Activated naive CD4-positive, alpha-beta T cell treated with anti-CD3 and anti-CD28 coated beads, Interleukin-2, amount 10 ng/mL, durations not matched to agents 7 days and 5 days (primary cell): ENCODE measurements at regions not wholly inside any gene's neighbourhood (a gene's known extent, or its start where the extent isn't known, plus 50 kb on each side); places are given as distances from the start of the nearest gene placed in this dataset.

ENCODE experiments used
- CTCF ChIA-PET: fragments of 350-600 bp; sonication (Branson Sonifier 250); formaldehyde crosslinking; loops from one replicate; lab custom pipeline; 2021; ENCODE audit warnings: antibody characterized with exemption; lab: Charles Lee
- DNase-seq: peaks from one replicate; pipeline ENCODE4 v3.0.0-alpha.2; 2020
- H3K27ac Mint-ChIP-seq: one replicate; pipeline ENCODE4 v1.8.0; 2021; ENCODE audit warnings: mild to moderate bottlenecking, moderate library complexity, mixed read lengths
- H3K27me3 Mint-ChIP-seq: one replicate; pipeline ENCODE4 v1.8.0; 2021; ENCODE audit warnings: mild to moderate bottlenecking, mixed read lengths
- H3K36me3 Mint-ChIP-seq: one replicate; pipeline ENCODE4 v1.8.0; 2021; ENCODE audit warnings: mixed read lengths
- H3K4me1 Mint-ChIP-seq: one replicate; pipeline ENCODE4 v1.8.0; 2021; ENCODE audit warnings: mixed read lengths
- H3K4me3 Mint-ChIP-seq: one replicate; pipeline ENCODE4 v1.8.0; 2021; ENCODE audit warnings: mild to moderate bottlenecking, moderate library complexity, mixed read lengths
- H3K9me3 Mint-ChIP-seq: one replicate; pipeline ENCODE4 v1.8.0; 2021; ENCODE audit warnings: mixed read lengths

GRCh38 chr11:70757241-70757640 is 358.9 kb downstream of the CTTN start:
- Mint-ChIP-seq H3K9me3 (peaks cover 2% of the 10 kb centered on the region), H3K27me3 (peaks cover 11% of the 10 kb centered on the region), H3K27ac (no peak overlapping the region), H3K4me1 (no peaks in the 10 kb centered on the region), H3K36me3 (no peaks in the 10 kb centered on the region), H3K4me3 (no peak overlapping the region)
- no peak for DNase-seq
- CTCF ChIA-PET = interaction anchor here (0.8 to 3.9 kb wide), 3 partner anchors 10 to 290 kb away, joined by 3 to 25 read pairs (median 3); no protein-coding TSS in a partner anchor

GRCh38 chr11:70758206-70758605 is 359.9 kb downstream of the CTTN start:
- H3K4me1 Mint-ChIP-seq = no peaks in the 10 kb centered on the region
- H3K4me3 Mint-ChIP-seq = no peak overlapping the region
- H3K27me3 Mint-ChIP-seq = peaks cover 11% of the 10 kb centered on the region
- CTCF ChIA-PET = interaction anchor here (3.9 kb wide), 1 partner anchor 291 kb away, joined by 25 read pairs; no protein-coding TSS in a partner anchor
- peaks cover 2% of the 10 kb centered on the region for H3K9me3 Mint-ChIP-seq
- DNase-seq = no peak
- H3K27ac Mint-ChIP-seq = no peak overlapping the region
- no peaks in the 10 kb centered on the region for H3K36me3 Mint-ChIP-seq

DNA sequence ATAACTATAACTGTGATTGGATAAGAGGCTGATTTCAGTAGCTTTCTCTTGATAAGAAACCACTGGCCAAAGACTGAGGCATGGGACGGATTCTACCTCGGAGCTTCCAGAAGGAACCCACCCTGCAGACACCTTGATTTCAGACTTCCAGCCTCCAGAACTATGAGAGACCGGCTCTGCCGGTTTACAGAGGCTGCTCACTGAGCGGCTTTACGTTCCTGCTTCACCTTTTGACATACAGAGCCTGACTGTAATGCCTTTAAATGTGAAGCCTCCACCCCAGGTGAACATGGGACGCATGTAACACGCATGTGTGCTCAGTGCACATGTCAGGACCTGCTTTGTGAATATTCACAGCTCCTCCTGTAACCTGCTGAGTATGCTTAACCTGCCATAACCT is 361.5 kb downstream of the CTTN start:
- H3K36me3 Mint-ChIP-seq = no peaks in the 10 kb centered on the region
- CTCF ChIA-PET = no interaction called here
- H3K27me3 Mint-ChIP-seq = peaks cover 11% of the 10 kb centered on the region
- DNase-seq = no peak
- H3K4me3 Mint-ChIP-seq = no peak overlapping the region
- no peak overlapping the region for H3K27ac Mint-ChIP-seq
- H3K4me1 Mint-ChIP-seq = no peaks in the 10 kb centered on the region
- peaks cover 2% of the 10 kb centered on the region for H3K9me3 Mint-ChIP-seq

- Mint-ChIP-seq H3K4me1 (no peaks in the 10 kb centered on the region), H3K27me3 (peaks cover 8% of the 10 kb centered on the region), H3K9me3 (peaks cover 2% of the 10 kb centered on the region), H3K27ac (no peak overlapping the region), H3K36me3 (no peaks in the 10 kb centered on the region), H3K4me3 (no peak overlapping the region)
- CTCF ChIA-PET = no interaction called here
- no peak for DNase-seq
Measured at GRCh38 chr11:70760416-70761020, 362.2 kb downstream of the CTTN start.

- H3K4me3 Mint-ChIP-seq = no peak overlapping the region
- peaks cover under 1% of the 10 kb centered on the region for H3K27me3 Mint-ChIP-seq
- no peaks in the 10 kb centered on the region for H3K4me1 Mint-ChIP-seq
- no peak overlapping the region for H3K27ac Mint-ChIP-seq
- no peak for DNase-seq
- CTCF ChIA-PET = no interaction called here
- peaks cover 2% of the 10 kb centered on the region for H3K9me3 Mint-ChIP-seq
- H3K36me3 Mint-ChIP-seq = no peaks in the 10 kb centered on the region
Measured at GRCh38 chr11:70761094-70761907, 363.0 kb downstream of the CTTN start.

- Mint-ChIP-seq H3K9me3 (peaks cover 2% of the 10 kb centered on the region), H3K4me1 (no peaks in the 10 kb centered on the region), H3K27ac (no peak overlapping the region), H3K4me3 (no peak overlapping the region), H3K27me3 (no peaks in the 10 kb centered on the region), H3K36me3 (no peaks in the 10 kb centered on the region)
- no peak for DNase-seq
- CTCF ChIA-PET = no interaction called here
Measured at GRCh38 chr11:70761908-70762337, 363.6 kb downstream of the CTTN start.

DNA sequence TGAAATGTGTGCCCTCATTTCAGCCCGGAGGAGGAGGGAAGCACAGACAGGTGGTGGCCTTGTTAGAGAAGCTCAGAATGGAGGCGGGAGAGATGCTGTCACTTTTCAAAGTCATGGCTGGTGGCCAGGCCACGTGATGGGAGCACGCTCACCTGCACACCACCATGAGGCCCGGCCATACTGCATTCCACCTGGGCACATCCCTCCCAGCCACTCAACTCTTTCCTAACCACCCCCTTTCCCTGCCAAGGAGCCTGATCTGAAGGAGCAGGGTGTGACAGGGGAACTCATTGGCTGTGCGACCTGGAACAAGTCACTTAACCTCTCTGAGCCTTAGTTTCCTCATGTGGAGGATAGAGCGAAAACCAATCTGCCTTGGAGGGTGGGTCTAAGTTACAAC is 364.5 kb downstream of the CTTN start:
- Mint-ChIP-seq H3K27me3 (no peaks in the 10 kb centered on the region), H3K9me3 (peaks cover 2% of the 10 kb centered on the region), H3K27ac (no peak overlapping the region), H3K4me3 (no peak overlapping the region), H3K36me3 (no peaks in the 10 kb centered on the region), H3K4me1 (no peaks in the 10 kb centered on the region)
- no peak for DNase-seq
- CTCF ChIA-PET = no interaction called here

GRCh38 chr11:70763606-70764005 is 365.3 kb downstream of the CTTN start:
- Mint-ChIP-seq H3K27me3 (no peaks in the 10 kb centered on the region), H3K4me3 (no peak overlapping the region), H3K36me3 (no peaks in the 10 kb centered on the region), H3K9me3 (peaks cover 2% of the 10 kb centered on the region), H3K27ac (no peak overlapping the region), H3K4me1 (no peaks in the 10 kb centered on the region)
- DNase-seq = no peak
- CTCF ChIA-PET = no interaction called here

DNA sequence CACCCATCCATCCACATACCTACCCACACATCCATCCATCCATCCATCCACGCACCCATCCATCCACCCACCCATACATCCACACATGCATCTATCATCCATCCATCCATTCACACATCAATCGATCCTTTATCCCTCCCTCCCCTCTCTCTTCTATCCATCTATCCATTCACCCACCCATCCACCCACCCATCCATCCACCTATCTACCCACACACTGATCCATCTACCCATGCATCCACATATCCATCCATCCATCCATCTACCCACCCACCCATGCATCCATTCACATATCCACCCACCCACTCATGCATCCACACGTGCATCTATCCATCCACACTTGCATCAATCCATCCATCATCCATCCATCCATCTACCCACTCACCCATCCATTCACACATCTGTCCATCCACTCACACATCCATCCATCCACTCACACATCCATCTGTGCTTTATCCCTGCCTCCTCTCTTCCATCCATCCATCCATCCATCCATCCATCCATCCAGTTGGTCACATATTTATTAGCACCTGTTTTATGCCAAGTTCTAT is 366.1 kb downstream of the CTTN start:
- H3K36me3 Mint-ChIP-seq = no peaks in the 10 kb centered on the region
- H3K4me1 Mint-ChIP-seq = no peaks in the 10 kb centered on the region
- no peak for DNase-seq
- no peak overlapping the region for H3K27ac Mint-ChIP-seq
- H3K9me3 Mint-ChIP-seq = peaks cover 2% of the 10 kb centered on the region
- H3K27me3 Mint-ChIP-seq = no peaks in the 10 kb centered on the region
- H3K4me3 Mint-ChIP-seq = no peak overlapping the region
- CTCF ChIA-PET = no interaction called here

DNA sequence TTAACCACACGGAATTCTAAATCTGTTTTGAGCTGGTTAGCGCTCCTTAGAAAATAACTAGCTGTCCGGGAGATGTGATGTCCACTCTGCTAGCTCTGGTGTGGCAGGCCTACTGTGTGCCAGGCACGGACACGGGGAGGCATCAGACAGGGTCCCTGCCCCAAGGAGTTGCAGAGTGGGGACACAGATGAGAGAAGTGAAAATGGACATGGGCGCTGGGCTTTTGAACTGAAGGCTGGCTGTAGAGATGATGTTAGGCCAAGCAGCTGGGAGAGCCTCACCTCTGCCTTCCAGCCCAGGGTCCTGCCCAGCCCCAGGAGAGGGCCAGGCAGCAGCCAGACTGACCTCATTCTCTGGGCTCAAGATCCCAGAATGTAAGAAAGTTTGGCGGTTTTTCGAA is 368.6 kb downstream of the CTTN start:
- no peak for DNase-seq
- H3K27me3 Mint-ChIP-seq = no peaks in the 10 kb centered on the region
- CTCF ChIA-PET = no interaction called here
- H3K4me3 Mint-ChIP-seq = no peak overlapping the region
- no peak overlapping the region for H3K27ac Mint-ChIP-seq
- no peaks in the 10 kb centered on the region for H3K36me3 Mint-ChIP-seq
- H3K4me1 Mint-ChIP-seq = no peaks in the 10 kb centered on the region
- no peaks in the 10 kb centered on the region for H3K9me3 Mint-ChIP-seq

DNA sequence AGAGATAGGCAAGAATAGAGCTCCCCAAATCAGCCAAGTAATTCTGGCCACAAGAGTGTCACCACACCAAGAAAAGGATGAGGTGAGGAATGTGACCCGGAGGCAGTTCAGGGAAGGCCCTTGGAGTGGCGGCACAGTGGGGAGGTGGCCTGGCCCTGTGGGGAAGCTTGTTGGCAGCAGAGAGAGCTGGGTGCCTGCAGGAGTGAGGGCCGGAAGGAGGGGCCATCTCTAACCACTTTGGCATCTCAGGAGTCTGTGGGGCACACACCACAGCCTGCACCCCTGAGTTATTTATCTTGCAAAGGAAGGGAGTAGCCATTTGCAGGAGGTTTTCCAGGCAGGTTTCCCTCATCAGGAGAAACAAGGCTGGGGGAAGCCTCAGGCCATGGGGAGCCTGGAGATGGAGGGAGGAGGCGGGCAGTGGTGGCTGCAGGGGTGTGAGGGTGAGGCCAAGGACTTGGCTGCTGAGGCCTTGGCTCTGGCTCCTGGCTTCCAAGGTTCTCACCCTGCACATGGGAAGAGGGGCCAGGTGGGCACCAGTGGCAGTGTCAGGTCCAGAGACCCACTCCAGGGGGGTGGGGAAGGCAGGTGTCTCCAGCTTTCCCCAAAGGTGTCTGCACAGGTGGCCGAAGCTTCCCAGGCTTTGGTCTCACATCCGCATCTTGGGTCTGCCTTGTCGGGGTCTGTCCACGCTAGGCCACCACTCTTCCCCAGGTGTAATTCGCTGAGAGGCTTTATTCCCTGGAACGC is 370.2 kb downstream of the CTTN start:
- Mint-ChIP-seq H3K9me3 (peaks cover 3% of the 10 kb centered on the region), H3K27ac (no peak overlapping the region), H3K4me1 (no peaks in the 10 kb centered on the region), H3K4me3 (no peak overlapping the region), H3K27me3 (no peaks in the 10 kb centered on the region), H3K36me3 (no peaks in the 10 kb centered on the region)
- CTCF ChIA-PET = no interaction called here
- DNase-seq = no peak

GRCh38 chr11:70769106-70769505 is 370.8 kb downstream of the CTTN start:
- H3K27ac Mint-ChIP-seq = no peak overlapping the region
- peaks cover 6% of the 10 kb centered on the region for H3K9me3 Mint-ChIP-seq
- DNase-seq = no peak
- no peak overlapping the region for H3K4me3 Mint-ChIP-seq
- H3K36me3 Mint-ChIP-seq = no peaks in the 10 kb centered on the region
- CTCF ChIA-PET = no interaction called here
- H3K4me1 Mint-ChIP-seq = no peaks in the 10 kb centered on the region
- no peaks in the 10 kb centered on the region for H3K27me3 Mint-ChIP-seq

DNA sequence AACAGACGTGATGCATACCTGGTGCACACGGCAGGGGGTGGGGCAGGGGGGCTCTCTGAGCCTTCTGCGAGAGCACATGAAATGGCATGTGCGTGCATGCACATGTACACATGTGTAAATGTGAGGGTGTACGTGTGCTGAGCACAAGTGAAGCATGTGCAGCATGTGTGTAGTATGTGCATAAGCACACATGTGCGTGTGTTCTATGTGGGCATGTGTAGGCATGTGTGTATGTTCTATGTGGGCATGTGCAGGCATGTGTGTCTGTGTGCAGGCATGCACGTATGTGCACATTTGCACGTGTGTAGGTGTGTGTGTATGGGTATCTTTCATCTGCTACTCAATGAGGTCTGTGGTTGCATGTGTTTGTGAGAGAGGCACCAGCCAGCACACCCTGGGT is 371.2 kb downstream of the CTTN start:
- Mint-ChIP-seq H3K27ac (no peak overlapping the region), H3K4me1 (no peaks in the 10 kb centered on the region), H3K9me3 (peaks cover 6% of the 10 kb centered on the region), H3K4me3 (no peak overlapping the region), H3K36me3 (no peaks in the 10 kb centered on the region), H3K27me3 (no peaks in the 10 kb centered on the region)
- CTCF ChIA-PET = no interaction called here
- DNase-seq = no peak
